AG08395 (cell line): ENCODE measurements at regions not wholly inside any gene's neighbourhood (a gene's known extent, or its start where the extent isn't known, plus 50 kb on each side); places are given as distances from the start of the nearest gene placed in this dataset.
A peak's percentile ranks its signal among the peaks of the same experiment; 100 is the strongest.
"Not testable (repeated sequence)": the region's sequence is repeated elsewhere in the genome, so short reads cannot be mapped to it uniquely, and the experiment has no call there.

Source experiments
- DNase-seq: peaks from one replicate; pipeline ENCODE4 v3.0.0; 2012; ENCODE audit warnings: mixed read lengths, low spot score

DNA sequence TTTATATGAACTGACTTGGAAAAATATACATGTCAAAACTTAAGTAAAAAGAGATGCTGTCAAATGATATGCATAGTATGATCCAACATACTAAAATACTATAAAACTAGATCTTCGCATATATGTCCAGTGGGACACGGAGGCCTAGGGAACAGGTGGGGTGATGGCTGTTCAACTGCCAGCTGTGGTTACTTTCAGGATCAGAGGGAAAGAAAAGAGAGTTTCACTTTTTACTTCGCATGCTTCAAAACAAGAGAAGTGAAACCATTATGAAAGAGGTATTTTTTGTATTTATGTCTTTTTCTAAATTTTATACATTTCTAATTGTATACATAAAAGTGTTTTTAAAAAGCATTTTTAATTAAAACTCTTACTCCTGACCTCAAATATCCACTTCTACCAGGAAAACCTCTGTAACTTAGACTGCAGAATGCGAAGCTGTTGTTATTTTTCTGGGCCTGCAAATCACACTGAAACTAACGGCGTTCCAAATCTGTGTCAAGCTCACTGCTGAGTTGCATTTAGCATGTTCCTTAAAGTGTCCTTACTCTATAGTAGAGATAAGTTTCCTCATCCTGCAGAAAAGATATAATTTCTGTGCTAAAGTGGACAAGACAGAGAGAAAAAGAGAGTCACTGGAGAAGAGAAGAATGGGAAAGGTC, 97.8 kb upstream of the SLC35G4 start:
- no peak for DNase-seq

DNA sequence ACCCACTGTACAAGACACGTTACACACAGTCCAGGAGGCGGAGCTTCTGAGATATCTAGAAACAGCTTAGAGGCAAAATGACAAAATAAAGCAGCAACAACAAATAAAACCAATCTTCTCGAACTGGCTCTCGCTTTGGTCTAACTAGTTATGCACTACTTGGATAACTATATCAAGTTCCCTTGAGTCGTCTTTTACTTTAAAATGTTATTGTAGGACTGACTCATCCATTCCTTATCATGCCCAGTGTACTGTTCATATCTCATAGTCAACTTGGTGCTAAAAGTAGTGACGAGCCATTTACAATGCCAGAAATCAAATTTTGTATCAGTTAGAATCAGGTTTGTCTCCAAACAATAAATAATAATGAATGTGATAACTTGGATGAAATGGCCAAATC, 102.5 kb upstream of the SLC35G4 start:
- DNase-seq: no peak

- DNase-seq: no peak
Measured at GRCh38 chr18:11505993-11506392, 103.4 kb upstream of the SLC35G4 start.

- DNase-seq: no peak
Measured at GRCh38 chr18:11504962-11505361, 104.4 kb upstream of the SLC35G4 start.

- DNase-seq: peak; percentile 52
Measured at GRCh38 chr18:11502368-11502767, 107.0 kb upstream of the SLC35G4 start.

DNA sequence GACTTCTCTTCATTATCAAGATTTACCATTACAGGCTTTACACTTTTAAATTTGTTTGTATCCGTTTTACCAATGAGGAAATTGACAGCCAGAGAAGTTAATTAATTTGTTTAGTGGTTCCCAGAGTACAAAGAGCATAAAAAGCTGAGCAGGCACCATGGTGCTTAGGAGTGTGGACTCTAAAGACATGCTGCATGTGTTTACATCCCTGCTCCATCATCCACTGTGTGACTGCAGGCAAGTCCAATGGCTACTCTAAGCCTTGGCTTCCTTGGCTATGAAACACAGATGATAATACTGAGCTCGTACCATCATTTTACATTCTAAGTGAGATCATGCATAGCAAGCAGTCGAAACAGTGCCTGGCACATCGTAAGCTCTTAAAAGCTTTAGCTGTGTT, 108.0 kb upstream of the SLC35G4 start:
- no peak for DNase-seq

DNA sequence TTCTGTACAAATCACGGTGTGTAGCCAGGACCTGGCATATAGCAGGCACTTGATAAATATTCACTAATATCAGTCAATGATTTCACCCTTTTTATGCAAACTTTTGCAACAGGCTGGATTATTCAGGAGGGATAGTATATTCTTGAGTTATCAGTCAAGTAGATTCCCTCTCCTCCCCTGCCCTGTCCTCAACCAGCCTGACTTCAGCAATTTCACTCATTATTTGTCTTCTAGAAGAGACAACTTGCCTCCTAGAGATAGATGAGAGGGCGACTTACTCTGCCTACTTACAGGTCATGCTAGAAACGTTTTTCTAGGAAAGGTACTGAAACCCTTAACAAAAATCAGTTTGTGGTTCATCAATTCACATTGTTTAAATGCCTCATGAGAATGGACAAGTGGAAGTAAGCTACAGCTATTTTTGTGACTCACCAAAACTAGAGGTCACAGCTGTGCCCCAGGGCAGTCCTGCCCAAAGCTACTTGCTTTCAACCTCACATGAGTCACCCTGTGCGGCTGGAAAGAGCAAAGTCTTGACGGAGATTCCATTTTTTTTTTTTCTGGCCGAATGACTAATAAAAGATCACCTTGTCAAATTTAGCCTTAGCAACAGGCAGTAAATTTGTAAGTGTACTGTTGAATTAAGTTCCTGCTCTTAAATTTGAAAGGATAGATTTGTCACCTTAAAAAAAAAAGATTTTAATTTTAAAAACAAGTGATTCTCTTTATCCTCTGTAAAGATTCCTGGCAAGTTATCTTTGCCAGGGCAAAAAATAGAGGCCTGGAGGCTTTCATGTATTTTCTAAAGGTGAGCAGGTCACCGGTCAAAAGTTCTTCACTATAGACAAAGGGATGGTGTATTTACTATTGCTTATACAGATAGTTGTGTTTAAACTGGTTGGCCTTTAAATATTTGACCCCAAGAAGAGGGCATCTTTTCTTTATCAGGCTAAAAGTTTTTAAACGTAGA, 109.0 kb upstream of the SLC35G4 start:
- DNase-seq: peak; percentile 90

GRCh38 chr18:11498821-11499220, 110.6 kb upstream of the SLC35G4 start:
- no peak for DNase-seq

GRCh38 chr18:11497585-11497984, 111.8 kb upstream of the SLC35G4 start:
- DNase-seq: peak; percentile 55

GRCh38 chr18:11496526-11497172, 112.7 kb upstream of the SLC35G4 start:
- DNase-seq: no peak

- no peak for DNase-seq
Measured at GRCh38 chr18:11495441-11495840, 114.0 kb upstream of the SLC35G4 start.

DNA sequence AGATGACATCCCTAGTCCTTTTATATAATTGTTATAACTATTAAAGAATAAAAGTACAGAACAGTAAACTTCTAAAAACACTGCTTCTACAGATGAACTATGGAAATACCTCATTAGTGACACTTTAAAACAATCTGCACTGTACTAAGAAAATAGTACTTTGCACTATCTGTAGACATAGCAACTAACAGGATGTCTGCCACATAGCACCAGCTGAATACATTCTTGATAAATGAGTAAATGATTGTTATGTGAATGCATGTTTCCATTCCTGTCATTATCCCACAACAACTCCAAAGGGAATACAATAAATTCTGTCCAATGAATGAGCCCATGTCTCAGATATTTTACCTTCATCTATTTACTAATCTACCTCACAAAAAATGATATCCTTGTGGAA, 115.3 kb upstream of the SLC35G4 start:
- DNase-seq: peak; percentile 48

GRCh38 chr18:11489266-11489899, 120.0 kb upstream of the SLC35G4 start:
- no peak for DNase-seq

DNA sequence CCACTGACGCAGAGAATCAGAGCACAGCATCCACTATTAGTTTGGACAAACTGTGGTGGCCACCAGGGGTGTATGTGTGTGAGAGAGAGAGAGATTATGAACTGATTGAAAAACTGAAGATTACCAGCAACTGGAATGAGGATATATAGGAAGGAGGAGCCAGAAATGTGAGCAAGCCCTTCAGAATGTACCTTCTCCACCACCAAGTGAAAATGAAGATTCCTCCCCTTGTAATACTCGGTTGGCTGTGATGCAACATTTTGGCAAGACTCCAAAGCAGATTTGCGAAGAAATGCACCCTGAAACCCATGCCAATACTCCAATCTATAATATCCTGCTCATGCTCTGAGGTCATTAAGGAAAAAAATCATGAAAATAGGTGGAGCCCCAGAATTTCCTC, 121.2 kb upstream of the SLC35G4 start:
- DNase-seq: peak; percentile 41

DNA sequence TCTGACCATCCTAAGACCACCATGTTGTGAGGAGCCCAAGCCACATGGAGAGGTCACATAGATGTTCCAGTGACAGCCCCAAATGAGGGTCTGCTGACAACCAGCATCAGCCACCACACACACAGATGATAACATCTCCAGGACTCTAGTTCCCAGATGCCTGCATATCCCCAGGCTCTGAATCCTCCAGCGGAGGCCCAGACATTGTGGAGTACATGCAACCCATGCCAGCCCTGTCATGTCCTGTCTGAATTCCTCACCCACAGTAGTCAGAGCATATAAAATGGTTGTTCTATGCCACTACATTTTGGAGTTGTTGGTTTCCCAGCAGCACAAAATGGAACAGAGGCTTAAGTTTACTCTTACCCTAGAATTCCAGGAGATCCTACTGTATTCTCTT, 122.0 kb upstream of the SLC35G4 start:
- no peak for DNase-seq

GRCh38 chr18:11482271-11482670, 127.1 kb upstream of the SLC35G4 start:
- DNase-seq: no peak

- no peak for DNase-seq
Measured at GRCh38 chr18:11480692-11481091, 128.7 kb upstream of the SLC35G4 start.

DNA sequence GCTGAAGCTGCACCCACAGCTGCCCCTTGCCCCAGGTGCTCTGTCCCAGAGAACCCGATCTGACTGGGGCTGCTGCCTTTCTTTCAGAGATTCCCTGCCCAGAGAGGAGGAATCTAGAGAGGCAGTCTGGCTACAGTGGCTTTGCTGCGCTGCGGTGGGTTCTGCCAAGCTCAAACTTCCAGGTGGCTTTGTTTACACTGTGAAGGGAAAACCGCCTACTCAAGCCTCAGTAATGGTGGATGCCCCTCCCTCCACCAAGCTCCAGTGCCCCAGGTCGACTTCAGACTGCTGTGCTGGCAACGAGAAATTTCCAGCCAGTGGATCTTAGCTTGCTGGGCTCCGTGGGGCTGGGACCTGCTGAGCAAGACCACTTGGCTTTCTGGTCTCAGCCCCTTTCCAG, 130.4 kb upstream of the SLC35G4 start:
- not testable (repeated sequence) for DNase-seq

- no peak for DNase-seq
Measured at GRCh38 chr18:11470941-11471340, 138.5 kb upstream of the SLC35G4 start.

- no peak for DNase-seq
Measured at GRCh38 chr18:11468617-11469016, 140.8 kb upstream of the SLC35G4 start.

GRCh38 chr18:11468120-11468519, 141.3 kb upstream of the SLC35G4 start:
- no peak for DNase-seq

GRCh38 chr18:11467611-11468010, 141.8 kb upstream of the SLC35G4 start:
- DNase-seq: no peak
